Muscle of leg (tissue), 3 donors: ENCODE measurements at regions not wholly inside any gene's neighbourhood (a gene's known extent, or its start where the extent isn't known, plus 50 kb on each side); places are given as distances from the start of the nearest gene placed in this dataset.

ENCODE experiments used
- DNase-seq: peaks from one replicate; pipeline ENCODE4 v3.0.0; 2013
- H3K27ac ChIP-seq: one replicate; pipeline ENCODE4 v1.5.1; 2013; ENCODE audit warnings: mild to moderate bottlenecking, low read length, control low read depth
- H3K27me3 ChIP-seq: one replicate; pipeline ENCODE4 v1.6.1; 2013; ENCODE audit warnings: low read length; ENCODE audit not compliant: control insufficient read depth, insufficient read depth
- H3K36me3 ChIP-seq: one replicate; pipeline ENCODE4 v1.6.1; 2013; ENCODE audit warnings: low read length; ENCODE audit not compliant: control insufficient read depth, insufficient read depth
- H3K4me1 ChIP-seq: one replicate; pipeline ENCODE4 v1.6.1; 2013; ENCODE audit warnings: low read length; ENCODE audit not compliant: control insufficient read depth, insufficient read depth
- H3K4me3 ChIP-seq: one replicate; pipeline ENCODE4 v1.5.1; 2013; ENCODE audit warnings: low read length, control low read depth
- H3K9me3 ChIP-seq: replicated peaks from 2 replicates; pipeline ENCODE4 v1.6.1; 2013; ENCODE audit warnings: low read depth, low read length; ENCODE audit not compliant: control insufficient read depth
- WGBS: methylation state at CpG from one replicate; pipeline ENCODE4 v1.1.5; 2013; ENCODE audit warnings: missing lambda C conversion rate; ENCODE audit not compliant: insufficient coverage; 5-methylcytosine and 5-hydroxymethylcytosine counted together

GRCh38 chr1:87872189-87872588 lies 543.5 kb downstream of the LMO4 start:
- Histone ChIP-seq H3K27ac (no peak overlapping the region), H3K4me1 (no peaks in the 10 kb centered on the region), H3K9me3 (no peaks in the 10 kb centered on the region), H3K27me3 (no peaks in the 10 kb centered on the region), H3K36me3 (no peaks in the 10 kb centered on the region), H3K4me3 (no peak overlapping the region)
- WGBS, result no CpG with 5 or more reads among the region's 2 CpGs
- no peak for DNase-seq

- H3K9me3 ChIP-seq, result no peaks in the 10 kb centered on the region
- no peaks in the 10 kb centered on the region for H3K27me3 ChIP-seq
- H3K27ac ChIP-seq, result no peak overlapping the region
- no peaks in the 10 kb centered on the region for H3K4me1 ChIP-seq
- H3K4me3 ChIP-seq, result no peak overlapping the region
- no CpG with 5 or more reads among the region's 3 CpGs for WGBS
- no peaks in the 10 kb centered on the region for H3K36me3 ChIP-seq
- DNase-seq, result no peak
Measured at GRCh38 chr1:87872692-87873091, 544.0 kb downstream of the LMO4 start.

DNA sequence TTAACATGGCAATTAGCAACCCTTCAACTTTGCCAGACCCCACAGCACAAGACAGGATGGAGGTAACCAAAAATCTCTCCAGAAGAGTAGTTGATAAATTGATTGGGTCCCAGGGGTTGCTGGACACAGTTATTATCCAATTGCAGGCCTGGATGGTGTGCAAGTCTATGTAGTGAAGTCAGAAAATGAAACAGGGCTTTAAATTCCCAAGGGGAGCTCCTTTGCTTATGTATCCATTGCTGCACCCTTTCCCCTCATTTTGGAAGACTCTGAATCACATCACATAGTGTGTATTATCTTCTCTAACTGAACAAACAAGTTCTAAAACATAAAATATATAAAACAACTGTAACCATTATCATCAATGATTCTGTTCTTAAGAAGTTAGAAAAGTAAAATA lies 550.2 kb downstream of the LMO4 start:
- Histone ChIP-seq H3K27me3 (no peaks in the 10 kb centered on the region), H3K27ac (no peak overlapping the region), H3K36me3 (no peaks in the 10 kb centered on the region), H3K4me3 (no peak overlapping the region), H3K4me1 (no peaks in the 10 kb centered on the region), H3K9me3 (no peaks in the 10 kb centered on the region)
- no peak for DNase-seq

- no peaks in the 10 kb centered on the region for H3K36me3 ChIP-seq
- no peak for DNase-seq
- H3K27ac ChIP-seq, result no peak overlapping the region
- H3K9me3 ChIP-seq, result no peaks in the 10 kb centered on the region
- H3K4me3 ChIP-seq, result no peak overlapping the region
- WGBS, result 98% methylated on average over 2 of the region's 5 CpGs
- no peaks in the 10 kb centered on the region for H3K4me1 ChIP-seq
- H3K27me3 ChIP-seq, result no peaks in the 10 kb centered on the region
Measured at GRCh38 chr1:87880098-87880760, 551.5 kb downstream of the LMO4 start.

DNA sequence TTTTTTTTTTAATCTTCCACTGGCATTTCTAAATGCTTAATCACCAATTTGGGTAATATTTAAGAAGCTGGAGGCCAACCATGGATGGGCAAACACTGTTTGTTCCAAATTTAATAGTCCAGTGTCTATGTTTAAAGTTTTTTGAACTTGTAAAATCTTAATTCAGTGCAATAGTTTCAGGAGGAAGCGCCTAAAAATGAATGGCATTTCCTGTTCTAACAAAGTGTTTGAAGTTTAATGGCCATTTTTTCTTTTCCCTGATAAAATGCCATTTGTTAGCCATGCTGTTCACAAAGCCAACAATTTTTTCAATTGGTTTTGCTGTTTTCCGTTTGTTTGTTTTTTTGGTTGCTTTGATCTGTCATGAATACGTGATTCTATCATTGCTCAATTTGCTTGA lies 552.1 kb downstream of the LMO4 start:
- Histone ChIP-seq H3K27me3 (no peaks in the 10 kb centered on the region), H3K9me3 (no peaks in the 10 kb centered on the region), H3K27ac (no peak overlapping the region), H3K36me3 (no peaks in the 10 kb centered on the region), H3K4me3 (no peak overlapping the region), H3K4me1 (no peaks in the 10 kb centered on the region)
- no CpG with 5 or more reads among the region's 3 CpGs for WGBS
- DNase-seq, result no peak

GRCh38 chr1:87883906-87884305 lies 555.2 kb downstream of the LMO4 start:
- Histone ChIP-seq H3K4me3 (no peak overlapping the region), H3K4me1 (no peaks in the 10 kb centered on the region), H3K27ac (no peak overlapping the region), H3K27me3 (no peaks in the 10 kb centered on the region), H3K36me3 (no peaks in the 10 kb centered on the region), H3K9me3 (no peaks in the 10 kb centered on the region)
- no peak for DNase-seq
- 100% methylated on average over 1 of the region's 4 CpGs for WGBS

- Histone ChIP-seq H3K9me3 (no peaks in the 10 kb centered on the region), H3K27ac (no peak overlapping the region), H3K4me1 (no peaks in the 10 kb centered on the region), H3K27me3 (no peaks in the 10 kb centered on the region), H3K36me3 (no peaks in the 10 kb centered on the region), H3K4me3 (no peak overlapping the region)
- WGBS, result no CpG with 5 or more reads among the region's 7 CpGs
- no peak for DNase-seq
Measured at GRCh38 chr1:87884581-87884980, 555.9 kb downstream of the LMO4 start.

DNA sequence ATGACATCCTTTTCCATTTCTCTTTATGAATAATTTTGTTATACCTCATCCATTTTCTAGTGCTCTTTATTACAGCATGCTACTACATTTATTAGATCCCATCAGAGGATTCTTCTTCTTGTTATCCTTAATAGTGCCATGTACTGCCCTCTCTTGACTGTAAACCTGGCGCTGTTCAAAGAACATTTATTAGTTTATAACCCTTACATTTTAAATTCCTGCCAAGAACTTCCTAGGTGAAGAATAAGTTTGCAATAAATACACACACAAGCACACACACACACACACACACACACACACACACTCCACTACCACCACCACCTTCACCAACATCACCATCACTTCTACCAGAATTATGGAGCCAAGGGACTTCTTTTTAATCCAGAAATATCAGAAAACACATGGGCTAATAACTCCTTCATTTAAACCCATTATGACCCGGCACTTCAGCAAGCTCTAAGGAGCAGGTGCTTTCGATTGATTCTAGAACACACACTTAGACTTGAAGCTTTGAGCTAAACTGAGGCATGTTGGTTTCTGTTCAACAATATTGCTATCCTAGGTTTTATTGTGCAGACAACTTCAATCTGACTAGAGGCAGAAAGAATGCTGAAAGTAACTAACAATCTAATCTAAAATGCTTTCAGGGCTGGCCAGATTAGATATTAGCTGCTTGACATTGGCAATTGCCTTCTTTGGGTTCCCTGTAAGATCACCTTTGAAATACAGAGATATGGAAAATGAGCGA lies 556.8 kb downstream of the LMO4 start:
- 100% methylated on average over 1 of the region's 4 CpGs for WGBS
- H3K36me3 ChIP-seq, result no peaks in the 10 kb centered on the region
- no peak for DNase-seq
- no peak overlapping the region for H3K27ac ChIP-seq
- no peak overlapping the region for H3K4me3 ChIP-seq
- no peaks in the 10 kb centered on the region for H3K4me1 ChIP-seq
- no peaks in the 10 kb centered on the region for H3K27me3 ChIP-seq
- no peaks in the 10 kb centered on the region for H3K9me3 ChIP-seq

DNA sequence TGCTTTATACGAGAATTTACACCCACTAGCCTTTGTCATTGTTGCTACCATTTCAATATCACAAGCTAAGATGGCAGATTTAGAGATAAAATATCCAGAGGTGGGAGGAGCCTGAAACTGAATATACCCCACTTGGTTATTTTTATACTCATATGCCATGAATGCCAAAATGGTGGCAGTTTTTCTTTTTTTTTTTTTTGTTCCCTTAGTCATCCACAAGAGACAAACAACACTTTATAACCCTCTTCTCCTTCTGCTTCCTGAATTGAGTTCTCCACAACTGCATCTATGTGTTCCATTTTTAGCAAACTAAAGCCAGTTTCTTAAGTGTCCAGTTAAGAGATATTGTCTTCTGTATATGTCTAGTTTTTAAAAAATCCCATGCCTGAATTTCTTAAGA lies 558.4 kb downstream of the LMO4 start:
- no CpG with 5 or more reads among the region's 1 CpG for WGBS
- DNase-seq, result no peak
- Histone ChIP-seq H3K4me3 (no peak overlapping the region), H3K4me1 (no peaks in the 10 kb centered on the region), H3K36me3 (no peaks in the 10 kb centered on the region), H3K9me3 (no peaks in the 10 kb centered on the region), H3K27me3 (no peaks in the 10 kb centered on the region), H3K27ac (no peak overlapping the region)

GRCh38 chr1:87888446-87888845 lies 559.8 kb downstream of the LMO4 start:
- H3K27ac ChIP-seq, result no peak overlapping the region
- H3K36me3 ChIP-seq, result no peaks in the 10 kb centered on the region
- no peak for DNase-seq
- H3K4me3 ChIP-seq, result no peak overlapping the region
- no peaks in the 10 kb centered on the region for H3K4me1 ChIP-seq
- no CpG with 5 or more reads among the region's 2 CpGs for WGBS
- no peaks in the 10 kb centered on the region for H3K27me3 ChIP-seq
- no peaks in the 10 kb centered on the region for H3K9me3 ChIP-seq
